ENCODE measurements at regions not wholly inside any gene's neighbourhood (a gene's known extent, or its start where the extent isn't known, plus 50 kb on each side); places are given as distances from the start of the nearest gene placed in this dataset.

GRCh38 chr4:24734511-24734910, 60.9 kb upstream of the SOD3 start:
- TF ChIP-seq CTCF (IDR thresholded peaks at IDR 0.05) (no peak), POLR2A (IDR thresholded peaks at IDR 0.05) (no peak)
